WERI-Rb-1 (cell line): ENCODE measurements at regions not wholly inside any gene's neighbourhood (a gene's known extent, or its start where the extent isn't known, plus 50 kb on each side); places are given as distances from the start of the nearest gene placed in this dataset.

Source experiments
- DNase-seq: peaks from one replicate; pipeline ENCODE4 v3.0.0-alpha.2; 2020
- H3K27ac ChIP-seq: fragments of 250-450 bp; sonication (Bioruptor Pico); 2 replicates; pipeline ENCODE4 v1.5.1; 2020; ENCODE audit warnings: mild to moderate bottlenecking, moderate library complexity
- H3K27me3 ChIP-seq: fragments of 250-450 bp; sonication (Bioruptor Pico); 2 replicates; pipeline ENCODE4 v1.5.1; 2021; ENCODE audit warnings: mild to moderate bottlenecking, low read depth, moderate library complexity; ENCODE audit not compliant: insufficient read depth, severe bottlenecking
- H3K36me3 ChIP-seq: fragments of 250-450 bp; sonication (Bioruptor Pico); 2 replicates; pipeline ENCODE4 v1.5.1; 2020; ENCODE audit warnings: mild to moderate bottlenecking, moderate library complexity
- H3K4me3 ChIP-seq: 2 replicates; pipeline ENCODE4 v1.5.1; 2011; ENCODE audit warnings: low read depth, mild to moderate bottlenecking, control low read depth, low read length
- H3K9me3 ChIP-seq: fragments of 250-450 bp; sonication (Bioruptor Pico); 2 replicates; pipeline ENCODE4 v1.5.1; 2021; ENCODE audit warnings: mild to moderate bottlenecking, moderate library complexity; ENCODE audit not compliant: severe bottlenecking
- TF ChIP-seq, protein P1 (sequence below): IDR thresholded peaks from 2 replicates; pipeline ENCODE4 v1.5.1; 2011; ENCODE audit warnings: low read depth, mild to moderate bottlenecking, control low read depth, inconsistent platforms, low read length

DNA sequence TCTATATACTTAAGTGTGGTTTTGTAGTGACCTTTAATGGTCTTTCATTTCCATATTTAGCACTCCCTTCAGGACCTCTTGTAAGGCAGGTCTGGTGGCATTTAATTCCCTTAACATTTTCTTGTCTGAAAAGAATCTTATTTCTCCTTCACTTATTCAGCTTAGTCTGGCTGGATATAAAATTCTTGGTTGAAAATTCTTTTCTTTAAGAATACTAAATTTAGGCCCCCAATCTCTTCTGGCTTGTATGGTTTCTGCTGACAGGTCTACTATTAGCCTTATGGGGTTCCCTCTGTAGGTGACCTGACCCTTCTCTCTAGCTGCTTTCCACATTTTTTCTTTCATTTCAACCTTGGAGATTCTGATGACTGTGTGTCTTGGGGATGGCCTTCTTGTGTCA, 236.9 kb downstream of the THBS2 start:
- Histone ChIP-seq H3K27me3 (no peaks in the 10 kb centered on the region), H3K36me3 (no peaks in the 10 kb centered on the region), H3K9me3 (no peaks in the 10 kb centered on the region), H3K4me3 (no peak overlapping the region), H3K27ac (no peak overlapping the region)
- DNase-seq, result no peak
- TF ChIP-seq, protein P1, sequence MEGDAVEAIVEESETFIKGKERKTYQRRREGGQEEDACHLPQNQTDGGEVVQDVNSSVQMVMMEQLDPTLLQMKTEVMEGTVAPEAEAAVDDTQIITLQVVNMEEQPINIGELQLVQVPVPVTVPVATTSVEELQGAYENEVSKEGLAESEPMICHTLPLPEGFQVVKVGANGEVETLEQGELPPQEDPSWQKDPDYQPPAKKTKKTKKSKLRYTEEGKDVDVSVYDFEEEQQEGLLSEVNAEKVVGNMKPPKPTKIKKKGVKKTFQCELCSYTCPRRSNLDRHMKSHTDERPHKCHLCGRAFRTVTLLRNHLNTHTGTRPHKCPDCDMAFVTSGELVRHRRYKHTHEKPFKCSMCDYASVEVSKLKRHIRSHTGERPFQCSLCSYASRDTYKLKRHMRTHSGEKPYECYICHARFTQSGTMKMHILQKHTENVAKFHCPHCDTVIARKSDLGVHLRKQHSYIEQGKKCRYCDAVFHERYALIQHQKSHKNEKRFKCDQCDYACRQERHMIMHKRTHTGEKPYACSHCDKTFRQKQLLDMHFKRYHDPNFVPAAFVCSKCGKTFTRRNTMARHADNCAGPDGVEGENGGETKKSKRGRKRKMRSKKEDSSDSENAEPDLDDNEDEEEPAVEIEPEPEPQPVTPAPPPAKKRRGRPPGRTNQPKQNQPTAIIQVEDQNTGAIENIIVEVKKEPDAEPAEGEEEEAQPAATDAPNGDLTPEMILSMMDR, result no peak

DNA sequence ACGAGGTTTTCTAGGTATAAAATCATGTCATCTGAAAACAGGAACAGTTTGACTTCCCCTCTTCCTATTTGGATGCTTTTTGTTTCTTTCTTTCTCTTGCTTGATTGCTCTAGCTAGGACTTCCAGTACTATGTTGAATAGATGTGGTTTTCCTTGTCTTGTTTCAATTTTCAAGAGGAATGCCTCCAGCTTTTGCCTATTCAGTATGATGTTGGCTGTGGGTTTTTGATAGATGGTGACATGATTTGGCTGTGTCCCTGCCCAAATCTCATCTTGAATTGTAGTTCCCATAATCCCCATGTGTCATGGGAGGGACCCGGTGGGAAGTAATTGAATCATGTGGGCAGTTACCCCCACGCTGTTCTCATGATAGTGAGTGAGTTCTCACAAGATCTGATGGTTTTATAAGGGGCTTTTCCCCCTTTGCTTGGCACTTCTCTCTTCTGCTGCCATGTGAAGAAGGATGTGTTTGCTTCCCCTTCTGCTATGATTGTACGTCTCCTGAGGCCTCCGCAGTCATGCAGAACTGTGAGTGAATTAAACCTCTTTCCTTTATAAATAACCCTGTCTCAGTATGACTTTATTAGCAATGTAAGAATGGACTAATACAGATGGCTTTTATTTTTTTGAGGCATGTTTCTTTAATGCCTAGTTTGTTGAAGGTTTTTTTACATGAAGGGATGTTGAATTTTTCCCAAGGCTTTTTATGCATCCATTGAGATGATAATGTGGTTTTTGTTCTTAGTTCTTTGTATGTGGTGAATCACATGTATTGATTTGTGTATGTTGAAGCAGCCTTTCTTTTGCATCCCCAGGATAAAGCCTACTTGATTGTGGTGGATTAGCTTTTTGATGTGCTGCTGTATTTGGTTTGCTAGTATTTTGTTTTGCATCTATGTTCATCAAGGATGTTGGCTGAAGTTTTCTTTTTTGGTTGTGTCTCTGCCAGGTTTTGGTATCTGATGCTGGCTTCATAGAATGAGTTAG, 239.1 kb downstream of the THBS2 start:
- no peaks in the 10 kb centered on the region for H3K27me3 ChIP-seq
- no peak overlapping the region for H3K27ac ChIP-seq
- H3K36me3 ChIP-seq, result no peaks in the 10 kb centered on the region
- no peak overlapping the region for H3K4me3 ChIP-seq
- H3K9me3 ChIP-seq, result no peaks in the 10 kb centered on the region
- TF ChIP-seq, protein P1, result no peak
- no peak for DNase-seq

DNA sequence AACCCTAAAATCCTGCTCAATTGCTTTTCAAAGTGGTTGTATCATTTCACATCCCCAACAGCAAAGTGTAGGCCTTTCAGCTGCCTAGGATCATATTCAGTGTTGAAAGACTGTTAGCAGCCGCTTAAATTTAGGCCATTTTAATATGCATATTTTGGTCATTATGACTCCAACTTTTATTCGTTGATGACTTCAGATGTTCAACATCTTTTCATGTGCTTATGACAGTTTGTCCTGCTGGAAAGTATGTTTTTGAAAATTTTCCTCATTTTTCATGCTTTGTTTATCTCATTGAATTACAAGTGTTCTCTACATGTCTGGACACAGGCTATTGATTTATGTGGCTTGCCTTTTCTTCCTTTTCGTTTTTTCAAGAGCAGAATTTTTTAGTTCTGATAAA, 244.0 kb downstream of the THBS2 start:
- H3K27me3 ChIP-seq, result no peaks in the 10 kb centered on the region
- no peak overlapping the region for H3K4me3 ChIP-seq
- H3K36me3 ChIP-seq, result no peaks in the 10 kb centered on the region
- H3K27ac ChIP-seq, result no peak overlapping the region
- TF ChIP-seq, protein P1, result no peak
- no peak for DNase-seq
- no peaks in the 10 kb centered on the region for H3K9me3 ChIP-seq

DNA sequence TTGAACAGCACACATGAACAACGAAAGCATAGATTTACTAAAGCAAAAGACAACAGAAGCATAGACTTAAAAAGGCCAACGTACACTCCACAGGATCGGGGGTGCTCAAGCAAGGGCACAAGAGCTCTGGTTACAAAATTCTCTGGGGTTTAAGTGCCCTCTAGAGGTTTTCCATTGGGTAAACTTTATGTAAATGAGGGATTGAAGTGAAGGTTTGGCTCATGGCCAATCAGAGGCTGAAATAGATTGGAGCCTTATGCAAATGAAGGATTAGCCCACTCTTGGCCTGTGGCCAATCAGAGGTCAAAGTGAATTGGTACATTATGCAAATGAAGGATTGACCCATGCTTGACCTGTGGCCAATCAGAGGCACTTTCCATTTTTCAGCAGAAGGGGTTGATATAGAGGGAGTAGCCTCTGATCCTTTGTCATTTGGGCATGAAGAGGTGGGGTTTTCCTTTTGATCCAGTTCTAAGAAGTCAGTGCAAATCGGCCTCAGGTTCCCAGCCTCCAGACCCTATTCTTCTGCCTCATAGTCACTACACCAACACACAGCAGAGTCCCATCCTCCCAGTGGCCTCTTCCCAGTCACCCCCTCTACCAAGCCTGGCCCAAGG, 244.9 kb downstream of the THBS2 start:
- no peaks in the 10 kb centered on the region for H3K27me3 ChIP-seq
- no peaks in the 10 kb centered on the region for H3K9me3 ChIP-seq
- H3K4me3 ChIP-seq, result no peak overlapping the region
- TF ChIP-seq, protein P1, result no peak
- DNase-seq, result no peak
- H3K27ac ChIP-seq, result no peak overlapping the region
- H3K36me3 ChIP-seq, result no peaks in the 10 kb centered on the region

DNA sequence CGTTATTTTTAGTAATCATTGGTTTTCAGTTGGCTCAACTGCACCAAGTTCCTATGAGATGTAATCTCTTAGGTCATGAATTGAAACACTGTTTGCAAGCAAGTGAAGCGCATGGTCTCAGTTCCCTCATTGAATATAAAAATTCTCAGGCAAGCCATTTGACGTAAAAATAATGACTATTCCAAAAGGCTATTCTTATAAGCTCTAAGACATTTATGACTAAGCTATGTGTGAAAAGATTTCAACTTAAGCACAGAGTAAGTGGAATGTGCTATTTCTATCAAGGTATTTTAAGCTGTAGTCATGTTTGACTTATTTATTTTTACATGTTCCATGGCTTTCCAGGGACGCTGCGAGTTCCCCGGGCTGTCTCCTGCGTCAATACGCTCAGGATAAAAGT, 248.5 kb downstream of the THBS2 start:
- H3K9me3 ChIP-seq, result peaks cover 4% of the 10 kb centered on the region
- TF ChIP-seq, protein P1, result no peak
- no peak overlapping the region for H3K4me3 ChIP-seq

More for the DNA sequence above, 248.5 kb downstream of the THBS2 start:
- Histone ChIP-seq H3K27ac (no peak overlapping the region), H3K36me3 (no peaks in the 10 kb centered on the region), H3K27me3 (no peaks in the 10 kb centered on the region)
- DNase-seq, result no peak
